Stimulated activated CD8-positive, alpha-beta memory T cell treated with anti-CD3 and anti-CD28 coated beads, Interleukin-4, amount 100 ng/mL, for 24 hours (primary cell): ENCODE measurements at regions not wholly inside any gene's neighbourhood (a gene's known extent, or its start where the extent isn't known, plus 50 kb on each side); places are given as distances from the start of the nearest gene placed in this dataset.
"Not testable (repeated sequence)": the region's sequence is repeated elsewhere in the genome, so short reads cannot be mapped to it uniquely, and the experiment has no call there.

Experiments
- DNase-seq: peaks from one replicate; pipeline ENCODE4 v3.0.0-alpha.2; 2020; ENCODE audit warnings: low read depth

- DNase-seq: no peak
These were observed 344.5 kb upstream of the RASGEF1B start for GRCh38 chr4:81816031-81816761.

GRCh38 chr4:81814987-81815541 is 343.4 kb upstream of the RASGEF1B start:
- no peak for DNase-seq

- DNase-seq: no peak
These were observed 340.0 kb upstream of the RASGEF1B start for GRCh38 chr4:81811562-81812293.

- DNase-seq: no peak
These were observed 336.4 kb upstream of the RASGEF1B start for GRCh38 chr4:81808011-81808672.

- no peak for DNase-seq
These were observed 335.7 kb upstream of the RASGEF1B start for GRCh38 chr4:81807386-81807785.

DNA sequence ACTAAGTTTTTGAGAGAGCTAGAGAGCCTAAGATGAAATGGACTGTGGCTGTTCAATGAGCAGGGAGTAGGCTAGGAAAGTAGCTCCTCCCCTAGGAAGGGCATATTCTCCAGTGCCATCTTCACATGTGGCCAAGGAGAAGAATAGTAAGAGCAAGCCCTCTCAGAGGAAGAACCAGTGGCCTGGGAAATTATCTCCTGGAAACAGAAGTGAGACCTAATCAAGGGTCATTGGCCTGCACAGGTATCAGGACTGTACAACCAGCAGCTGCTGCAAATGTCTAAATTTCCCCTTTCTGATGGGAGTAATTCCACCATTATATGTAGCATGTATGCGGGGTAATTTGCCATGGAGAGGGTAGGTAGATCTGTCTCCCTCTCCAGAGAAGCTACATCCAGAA is 334.8 kb upstream of the RASGEF1B start:
- DNase-seq: no peak

DNA sequence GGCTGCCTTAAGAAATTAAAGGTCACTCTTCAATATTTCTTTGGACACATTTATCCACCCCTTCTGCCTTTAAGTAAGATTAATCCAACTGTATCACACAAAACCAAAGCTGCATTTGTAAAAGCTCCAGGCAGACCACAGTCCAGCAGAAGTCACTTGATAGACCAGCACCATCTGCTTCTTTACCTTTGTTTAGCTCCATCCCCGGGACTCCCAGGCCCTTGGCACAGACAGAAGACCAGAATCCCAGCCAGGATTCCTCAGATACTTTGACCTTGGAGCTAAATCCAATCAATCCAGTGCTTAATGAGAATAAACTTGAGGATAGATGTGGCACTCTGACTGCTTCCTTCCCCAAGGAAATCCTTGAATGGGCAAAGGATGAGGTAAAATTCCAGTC is 333.1 kb upstream of the RASGEF1B start:
- no peak for DNase-seq

- DNase-seq: no peak
These were observed 330.7 kb upstream of the RASGEF1B start for GRCh38 chr4:81802285-81802846.

- DNase-seq: no peak
These were observed 327.7 kb upstream of the RASGEF1B start for GRCh38 chr4:81799371-81799770.

DNA sequence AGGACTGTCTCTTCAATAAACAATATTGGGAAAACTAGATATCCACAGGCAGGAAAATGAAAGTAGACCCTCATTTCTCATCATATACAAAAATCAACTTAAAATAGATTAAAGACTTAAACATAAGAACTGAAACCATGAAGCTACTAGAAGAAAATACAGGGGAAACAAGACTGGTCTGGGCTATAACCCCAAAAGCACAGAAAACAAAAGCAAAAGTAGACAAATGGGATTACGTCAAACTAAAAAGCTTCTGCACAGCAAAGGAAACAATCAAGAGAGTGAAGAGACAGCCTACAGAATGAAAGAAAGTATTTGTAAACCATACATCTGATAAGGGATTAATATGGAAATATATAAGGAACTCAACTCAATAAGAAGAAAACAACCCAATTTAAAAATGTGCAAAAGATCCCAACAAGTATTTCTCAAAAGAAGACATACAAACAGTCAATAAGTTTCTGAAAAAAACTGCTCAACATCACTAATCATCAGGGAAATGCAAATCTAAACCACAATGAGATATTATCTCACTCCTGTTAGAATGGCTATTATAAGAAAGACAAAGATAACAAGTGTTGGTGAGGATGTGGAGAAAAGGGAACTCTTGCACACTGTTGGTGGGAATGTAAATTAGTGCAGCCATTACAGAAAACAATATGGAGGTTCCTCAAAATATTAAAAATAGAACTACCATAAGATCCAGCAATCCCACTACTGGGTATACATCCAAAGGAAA is 325.3 kb upstream of the RASGEF1B start:
- DNase-seq: no peak

- no peak for DNase-seq
These were observed 320.8 kb upstream of the RASGEF1B start for GRCh38 chr4:81792521-81792920.

DNA sequence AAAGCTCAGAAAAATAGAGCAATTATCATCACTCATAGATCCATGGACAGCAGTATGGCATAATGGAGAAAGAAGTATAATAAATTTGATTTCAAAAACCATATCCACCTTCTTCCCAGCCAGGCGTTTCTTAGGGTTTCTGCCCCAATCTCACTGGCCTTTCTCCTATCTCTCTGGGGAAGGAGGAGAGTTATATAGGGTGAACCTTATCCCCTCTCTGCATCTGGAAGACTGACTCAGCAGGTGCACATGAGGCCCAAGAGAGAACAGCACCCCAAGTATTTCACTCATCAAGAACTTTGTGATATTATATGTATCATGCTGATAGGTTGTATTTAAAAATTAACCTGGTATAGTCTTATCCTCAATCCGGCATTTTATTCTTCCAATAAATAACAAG is 318.8 kb upstream of the RASGEF1B start:
- DNase-seq: no peak

- DNase-seq: no peak
These were observed 318.2 kb upstream of the RASGEF1B start for GRCh38 chr4:81789741-81790399.

DNA sequence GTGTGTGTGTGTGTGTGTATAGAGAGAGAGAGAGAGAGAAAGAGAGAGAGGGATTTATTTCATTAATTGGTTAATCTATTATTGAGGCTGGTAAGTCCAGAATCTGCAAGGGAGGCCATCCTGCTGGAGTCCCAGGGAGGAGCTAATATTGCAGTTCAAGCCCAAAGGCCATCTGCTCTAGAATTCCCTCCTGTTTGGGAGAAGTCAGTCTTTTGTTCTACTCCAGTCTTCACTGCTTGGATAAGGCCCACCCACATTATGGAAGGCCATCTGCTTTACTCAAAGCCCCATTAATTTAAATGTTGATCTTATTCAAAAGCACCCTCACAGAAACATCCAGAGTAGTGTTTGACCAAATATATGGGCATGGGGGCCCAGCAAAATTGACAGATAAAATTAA is 317.5 kb upstream of the RASGEF1B start:
- no peak for DNase-seq

DNA sequence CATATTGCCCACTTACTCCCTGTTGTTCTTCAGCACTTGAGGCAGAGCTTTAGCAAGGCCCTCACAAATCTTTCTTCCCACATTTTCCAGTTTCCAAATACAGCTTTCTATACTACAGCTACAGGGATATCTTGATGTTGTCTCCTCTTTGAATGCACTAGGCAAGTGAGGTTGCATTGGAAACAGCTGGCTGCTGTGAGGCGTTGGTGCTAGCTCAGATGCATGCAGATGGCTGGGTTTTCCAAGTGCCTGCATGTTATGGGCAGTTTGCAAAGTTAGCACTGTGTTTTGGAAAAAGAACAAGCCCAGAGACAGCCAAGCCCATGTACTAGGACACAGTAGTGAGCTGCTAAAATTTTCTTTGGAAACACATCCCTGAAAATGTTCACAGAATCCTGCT is 315.1 kb upstream of the RASGEF1B start:
- no peak for DNase-seq

- no peak for DNase-seq
These were observed 314.5 kb upstream of the RASGEF1B start for GRCh38 chr4:81786063-81786763.

DNA sequence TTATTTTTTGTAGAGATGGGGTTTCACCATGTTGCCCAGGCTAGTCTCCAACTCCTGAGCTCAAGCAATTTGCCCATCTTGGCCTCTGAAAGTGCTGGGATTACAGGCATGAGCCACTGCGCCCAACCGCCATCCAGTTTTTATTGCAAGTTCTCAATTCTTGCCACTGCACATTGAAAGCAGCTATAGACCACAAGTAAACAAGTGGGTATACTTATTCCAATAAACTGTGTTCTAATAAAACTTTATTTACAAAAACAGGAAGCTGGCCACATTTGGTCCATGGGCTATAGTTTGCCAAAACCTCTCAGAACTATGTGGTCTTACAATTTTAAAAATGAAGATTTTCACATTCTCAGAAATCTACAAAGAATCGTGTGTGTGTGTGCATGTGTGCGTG is 313.6 kb upstream of the RASGEF1B start:
- DNase-seq: no peak

GRCh38 chr4:81783558-81783957 is 311.9 kb upstream of the RASGEF1B start:
- no peak for DNase-seq

- no peak for DNase-seq
These were observed 310.1 kb upstream of the RASGEF1B start for GRCh38 chr4:81781799-81782198.

- not testable (repeated sequence) for DNase-seq
These were observed 306.0 kb upstream of the RASGEF1B start for GRCh38 chr4:81777718-81778117.

DNA sequence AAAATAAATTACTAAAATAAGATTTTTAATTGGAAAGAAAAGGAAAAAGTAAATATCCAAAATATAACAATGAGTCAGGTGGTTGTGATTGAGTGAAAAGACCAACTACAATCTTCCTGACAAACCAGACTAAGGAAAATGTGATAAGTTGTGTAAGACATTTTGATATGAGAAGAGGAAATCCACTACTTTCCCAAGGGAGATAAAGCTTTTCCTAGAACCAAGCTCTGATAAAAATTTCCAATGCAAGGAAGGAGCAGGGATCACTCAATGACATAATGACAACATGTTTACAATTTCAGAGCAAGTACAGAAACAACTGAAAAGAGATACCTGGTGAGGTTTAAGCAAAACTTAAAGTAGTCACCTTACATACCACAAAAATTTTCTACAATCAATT is 305.1 kb upstream of the RASGEF1B start:
- no peak for DNase-seq
